ENCODE measurements at regions not wholly inside any gene's neighbourhood (a gene's known extent, or its start where the extent isn't known, plus 50 kb on each side); places are given as distances from the start of the nearest gene placed in this dataset.

- no peak for TF ChIP-seq CTCF (IDR thresholded peaks at IDR 0.05)
- no peak for TF ChIP-seq POLR2A (IDR thresholded peaks at IDR 0.05)
Observed at GRCh38 chr6:18733921-18734550, 346.9 kb downstream of the RNF144B start.
